Body of pancreas (tissue), 4 donors: ENCODE measurements at regions not wholly inside any gene's neighbourhood (a gene's known extent, or its start where the extent isn't known, plus 50 kb on each side); places are given as distances from the start of the nearest gene placed in this dataset.

Experiments used
- POLR2A ChIP-seq, 3 donors: fragments of 450-650 bp; IDR thresholded peaks; one replicate each; pipeline ENCODE4 v1.6.1; 2016; ENCODE audit warnings: antibody characterized with exemption in 3 of 3, mild to moderate bottlenecking in 2 of 3
- TF ChIP-seq, protein P1 (sequence below), 7 experiments: fragments of 450-650 bp in 4 of 7; fragments of 200-600 bp in 3 of 7; sonication (generic) in 3 of 7; IDR thresholded peaks; one replicate each; pipeline ENCODE4 v1.5.1; 2016 to 2019; ENCODE audit warnings: antibody characterized with exemption in 7 of 7

DNA sequence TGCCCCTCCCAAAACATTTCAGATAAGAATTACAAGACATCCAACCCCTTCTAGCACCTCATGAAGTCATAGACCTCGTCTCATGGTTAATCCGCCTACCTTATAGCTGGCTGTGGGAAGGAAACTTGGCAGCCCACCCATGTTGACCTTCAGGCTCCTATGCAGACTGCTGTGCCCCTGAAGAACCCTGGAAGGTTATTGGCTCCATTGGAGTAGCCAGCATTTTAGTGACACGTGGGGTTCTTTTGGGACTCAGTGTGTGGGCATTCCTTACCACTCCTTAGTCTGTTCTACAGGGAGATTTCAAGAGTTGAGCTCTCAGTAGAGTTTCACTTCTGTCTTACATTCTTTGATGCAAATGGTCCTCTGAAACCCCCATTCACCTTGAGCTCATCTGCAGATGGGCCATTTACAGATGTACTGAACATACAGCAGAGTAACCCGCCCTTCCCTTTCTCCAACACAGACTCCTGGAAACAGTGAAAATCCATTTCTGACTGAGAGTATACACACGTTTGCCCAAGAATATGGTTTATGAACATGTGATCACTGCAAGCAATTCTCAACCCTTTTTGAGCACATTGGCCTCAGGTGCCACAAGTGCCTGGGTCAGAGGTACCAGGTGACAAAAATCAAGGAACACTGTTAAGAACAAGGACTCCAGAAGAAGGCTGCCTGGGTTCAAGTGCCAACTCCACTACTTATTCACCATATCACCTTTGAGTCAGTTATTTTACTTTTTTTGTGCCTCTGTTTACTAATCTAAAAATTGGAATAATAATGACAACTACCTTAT, 54.0 kb upstream of the HECW1 start:
- TF ChIP-seq, protein P1, sequence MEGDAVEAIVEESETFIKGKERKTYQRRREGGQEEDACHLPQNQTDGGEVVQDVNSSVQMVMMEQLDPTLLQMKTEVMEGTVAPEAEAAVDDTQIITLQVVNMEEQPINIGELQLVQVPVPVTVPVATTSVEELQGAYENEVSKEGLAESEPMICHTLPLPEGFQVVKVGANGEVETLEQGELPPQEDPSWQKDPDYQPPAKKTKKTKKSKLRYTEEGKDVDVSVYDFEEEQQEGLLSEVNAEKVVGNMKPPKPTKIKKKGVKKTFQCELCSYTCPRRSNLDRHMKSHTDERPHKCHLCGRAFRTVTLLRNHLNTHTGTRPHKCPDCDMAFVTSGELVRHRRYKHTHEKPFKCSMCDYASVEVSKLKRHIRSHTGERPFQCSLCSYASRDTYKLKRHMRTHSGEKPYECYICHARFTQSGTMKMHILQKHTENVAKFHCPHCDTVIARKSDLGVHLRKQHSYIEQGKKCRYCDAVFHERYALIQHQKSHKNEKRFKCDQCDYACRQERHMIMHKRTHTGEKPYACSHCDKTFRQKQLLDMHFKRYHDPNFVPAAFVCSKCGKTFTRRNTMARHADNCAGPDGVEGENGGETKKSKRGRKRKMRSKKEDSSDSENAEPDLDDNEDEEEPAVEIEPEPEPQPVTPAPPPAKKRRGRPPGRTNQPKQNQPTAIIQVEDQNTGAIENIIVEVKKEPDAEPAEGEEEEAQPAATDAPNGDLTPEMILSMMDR (IDR thresholded peaks at IDR 0.05), result no peak
- TF ChIP-seq POLR2A (IDR thresholded peaks at IDR 0.05), result no peak
